OCI-LY7 (cell line): ENCODE measurements at regions not wholly inside any gene's neighbourhood (a gene's known extent, or its start where the extent isn't known, plus 50 kb on each side); places are given as distances from the start of the nearest gene placed in this dataset.

Source experiments
- BruUV-seq: library from RNA; stranded (reverse); fragments of 400-500 nt; replicated peaks from 2 replicates; lab custom pipeline; 2021; lab: Mats Ljungman, UMichigan
- CTCF ChIA-PET: fragments of 300-600 bp; sonication (Branson Sonifier 250); formaldehyde crosslinking; loops from one replicate; lab custom pipeline; 2022; ENCODE audit warnings: antibody characterized with exemption; ENCODE audit not compliant: unreplicated experiment; lab: Charles Lee
- POLR2A ChIA-PET: fragments of 300-600 bp; sonication (Branson Sonifier 250); formaldehyde crosslinking; loops from one replicate; lab custom pipeline; 2022; ENCODE audit warnings: antibody characterized with exemption; lab: Charles Lee
- DNase-seq: peaks from one replicate; pipeline ENCODE4 v3.0.0-alpha.2; 2015; ENCODE audit warnings: low spot score
- H2AFZ ChIP-seq: fragments of 200-600 bp; sonication (generic), shearing (Covaris generic); 2 replicates; pipeline ENCODE4 v1.6.1; 2014; ENCODE audit warnings: mild to moderate bottlenecking, antibody characterized with exemption, low read length, moderate library complexity
- H3K27ac ChIP-seq: fragments of 200-600 bp; sonication (generic); 2 replicates; pipeline ENCODE4 v1.5.1; 2014; ENCODE audit warnings: mixed run types, low read depth, mild to moderate bottlenecking, moderate library complexity, low read length, inconsistent platforms; ENCODE audit not compliant: poor library complexity, severe bottlenecking
- H3K36me3 ChIP-seq: fragments of 200-600 bp; sonication (generic); 2 replicates; pipeline ENCODE4 v1.6.1; 2014; ENCODE audit warnings: mild to moderate bottlenecking, antibody characterized with exemption, low read length, moderate library complexity, mixed read lengths; ENCODE audit not compliant: insufficient read depth
- H3K4me1 ChIP-seq: fragments of 200-600 bp; sonication (generic); 2 replicates; pipeline ENCODE4 v1.5.1; 2014; ENCODE audit warnings: mild to moderate bottlenecking, low read length; ENCODE audit not compliant: insufficient read depth, poor library complexity, severe bottlenecking
- H3K4me2 ChIP-seq: fragments of 200-600 bp; sonication (generic); 2 replicates; pipeline ENCODE4 v1.6.1; 2014; ENCODE audit warnings: mild to moderate bottlenecking, low read length
- H3K4me3 ChIP-seq: fragments of 200-600 bp; sonication (generic); 2 replicates; pipeline ENCODE4 v1.5.1; 2014; ENCODE audit warnings: mild to moderate bottlenecking, low read depth, low read length; ENCODE audit not compliant: poor library complexity, severe bottlenecking
- H3K79me2 ChIP-seq: fragments of 200-600 bp; sonication (generic); 2 replicates; pipeline ENCODE4 v1.6.1; 2016; ENCODE audit warnings: low read depth, mild to moderate bottlenecking, low read length, moderate library complexity, mixed read lengths; ENCODE audit not compliant: insufficient read depth
- H3K9me2 ChIP-seq: fragments of 200-600 bp; sonication (generic); 2 replicates; pipeline ENCODE4 v1.6.1; 2016; ENCODE audit warnings: mild to moderate bottlenecking, low read length, mixed read lengths; ENCODE audit not compliant: insufficient read depth
- H3K9me3 ChIP-seq: fragments of 200-600 bp; sonication (generic); 2 replicates; pipeline ENCODE4 v1.6.1; 2014; ENCODE audit warnings: mild to moderate bottlenecking, mixed run types, low read length, mixed read lengths
- H4K20me1 ChIP-seq: fragments of 200-600 bp; sonication (generic); 2 replicates; pipeline ENCODE4 v1.6.1; 2014; ENCODE audit warnings: mild to moderate bottlenecking, antibody characterized with exemption, low read length, moderate library complexity, mixed read lengths; ENCODE audit not compliant: insufficient read depth
- CTCF ChIP-seq: fragments of 200-600 bp; sonication (generic); conservative IDR thresholded peaks from 2 replicates; pipeline ENCODE4 v1.5.1; 2014; ENCODE audit warnings: mild to moderate bottlenecking, antibody characterized with exemption, low read length, moderate library complexity, mixed read lengths
- EZH2phosphoT487 ChIP-seq: fragments of 200-600 bp; sonication (generic); IDR thresholded peaks from 2 replicates; pipeline ENCODE4 v1.6.1; 2018; ENCODE audit warnings: low read depth, borderline replicate concordance, mild to moderate bottlenecking, mixed run types, antibody characterized with exemption, low read length, moderate library complexity, mixed read lengths
- intact Hi-C: fragments of 100-400 bp; cut with micrococcal nuclease; formaldehyde crosslinking; loops from one replicate; pipeline ENCODE4 v1.10.0; 2022; ENCODE audit not compliant: unreplicated experiment

- Histone ChIP-seq H4K20me1 (no peaks in the 10 kb centered on the region), H3K36me3 (no peaks in the 10 kb centered on the region), H3K9me3 (no peaks in the 10 kb centered on the region), H3K79me2 (no peaks in the 10 kb centered on the region), H3K9me2 (no peaks in the 10 kb centered on the region; the same call in 1 of the 2 replicates), H3K4me1 (peaks cover 15% of the 10 kb centered on the region), H2AFZ (no peak overlapping the region), H3K4me2 (no peak overlapping the region), H3K4me3 (no peak overlapping the region), H3K27ac (no peak overlapping the region)
- ChIA-PET POLR2A (interaction anchor here (0.9 to 1.3 kb wide), 3 partner anchors 11 to 22 kb away, joined by 3 to 5 read pairs (median 4); no protein-coding TSS in a partner anchor), CTCF (interaction anchor here (0.7 kb wide), 1 partner anchor 93 kb away, joined by 4 read pairs; no protein-coding TSS in a partner anchor)
- intact Hi-C loops: loop anchor here (10.0 kb wide), 1 partner anchor 178 kb away; no protein-coding TSS in a partner anchor
- no peak for TF ChIP-seq CTCF
- no peak for TF ChIP-seq EZH2phosphoT487
- BruUV-seq: no TSS peak
- DNase-seq: no peak
These were observed 267.7 kb downstream of the HAO1 start for GRCh38 chr20:7672571-7672970.

- Histone ChIP-seq H3K79me2 (no peaks in the 10 kb centered on the region), H3K27ac (no peak overlapping the region), H2AFZ (no peak overlapping the region), H4K20me1 (no peaks in the 10 kb centered on the region), H3K9me2 (no peaks in the 10 kb centered on the region; the same call in 1 of the 2 replicates), H3K9me3 (no peaks in the 10 kb centered on the region), H3K4me2 (no peak overlapping the region), H3K4me1 (peaks cover 15% of the 10 kb centered on the region), H3K36me3 (no peaks in the 10 kb centered on the region), H3K4me3 (no peak overlapping the region)
- TF ChIP-seq CTCF (no peak), EZH2phosphoT487 (no peak)
- DNase-seq: no peak
- intact Hi-C loops: loop anchor here (10.0 kb wide), 1 partner anchor 179 kb away; no protein-coding TSS in a partner anchor
- no TSS peak for BruUV-seq
- ChIA-PET CTCF (no interaction called here), POLR2A (interaction anchor here (1.0 kb wide), 1 partner anchor 24 kb away, joined by 3 read pairs; no protein-coding TSS in a partner anchor)
These were observed 266.4 kb downstream of the HAO1 start for GRCh38 chr20:7673841-7674240.

GRCh38 chr20:7682916-7683315 is 257.3 kb downstream of the HAO1 start:
- POLR2A ChIA-PET: interaction anchor here (1.0 to 1.5 kb wide), 2 partner anchors 13 to 24 kb away, joined by 4 read pairs; no protein-coding TSS in a partner anchor
- CTCF ChIA-PET: no interaction called here

More at GRCh38 chr20:7682916-7683315, 257.3 kb downstream of the HAO1 start:
- BruUV-seq: no TSS peak
- peaks cover 16% of the 10 kb centered on the region for H3K4me1 ChIP-seq
- H3K36me3 ChIP-seq: no peaks in the 10 kb centered on the region
- H3K4me2 ChIP-seq: no peak overlapping the region
- no peaks in the 10 kb centered on the region for H3K79me2 ChIP-seq
- H4K20me1 ChIP-seq: no peaks in the 10 kb centered on the region
- H3K4me3 ChIP-seq: no peak overlapping the region
- DNase-seq: no peak
- H3K9me2 ChIP-seq: no peaks in the 10 kb centered on the region
- intact Hi-C loops: loop anchor here (10.0 kb wide), 1 partner anchor 62 kb away; no protein-coding TSS in a partner anchor
- H2AFZ ChIP-seq: no peak overlapping the region
- no peak overlapping the region for H3K27ac ChIP-seq
- TF ChIP-seq CTCF: no peak
- no peak for TF ChIP-seq EZH2phosphoT487
- no peaks in the 10 kb centered on the region for H3K9me3 ChIP-seq
